B cell (primary cell): ENCODE measurements at regions not wholly inside any gene's neighbourhood (a gene's known extent, or its start where the extent isn't known, plus 50 kb on each side); places are given as distances from the start of the nearest gene placed in this dataset.

Source experiments
- ATAC-seq: fragments of 200-7000 bp; cut with Tn5 transposase; one replicate; pipeline ENCODE4 v1.10.0; 2021; ENCODE audit warnings: low read depth, mild to moderate bottlenecking, moderate number of reproducible peaks, moderate library complexity
- CTCF ChIA-PET: fragments of 350-600 bp; sonication (Branson Sonifier 250); formaldehyde crosslinking; loops from one replicate; lab custom pipeline; 2021; ENCODE audit warnings: antibody characterized with exemption, inconsistent platforms; lab: Charles Lee
- POLR2A ChIA-PET: fragments of 350-600 bp; sonication (Branson Sonifier 250); formaldehyde crosslinking; loops from one replicate; lab custom pipeline; 2021; ENCODE audit warnings: antibody characterized with exemption; lab: Charles Lee
- DNase-seq: peaks from one replicate; pipeline ENCODE4 v3.0.0; 2013
- H2AFZ ChIP-seq: 2 replicates; pipeline ENCODE4 v1.6.1; 2012; ENCODE audit warnings: mild to moderate bottlenecking, low read depth, low read length; ENCODE audit not compliant: insufficient read depth, poor library complexity, severe bottlenecking
- H3K27ac ChIP-seq, 2 donors: 1 replicate in 1 of 2; 2 replicates in 1 of 2; pipeline ENCODE4 v1.5.1; 2012 to 2013; ENCODE audit warnings: low read length in 2 of 2, mild to moderate bottlenecking in 2 of 2, moderate library complexity in 1 of 2
- H3K27me3 ChIP-seq, 4 experiments: fragments of 200-600 bp in 1 of 4; sonication (generic) in 1 of 4; replicated peaks in 1 of 4; 1 replicate in 2 of 4; 2 replicates in 2 of 4; pipeline versions ENCODE4 v1.6.1 to v1.7.0; 2013 to 2016; ENCODE audit warnings: low read length in 3 of 4, mild to moderate bottlenecking in 2 of 4, mixed read lengths in 1 of 4, moderate library complexity in 1 of 4; ENCODE audit not compliant: insufficient read depth in 4 of 4, control insufficient read depth in 3 of 4; ENCODE audit errors: control extremely low read depth in 1 of 4
- H3K36me3 ChIP-seq, 2 experiments: replicated peaks in 1 of 2; 1 replicate in 1 of 2; 2 replicates in 1 of 2; pipeline versions ENCODE4 v1.6.1 to v1.7.1; 2013; ENCODE audit warnings: low read length in 1 of 2; ENCODE audit not compliant: insufficient read depth in 2 of 2, control insufficient read depth in 1 of 2; ENCODE audit errors: control extremely low read depth in 1 of 2, extremely low read depth in 1 of 2
- H3K4me1 ChIP-seq, 2 donors: fragments of 200-600 bp in 1 of 2; sonication (generic) in 1 of 2; 1 replicate in 1 of 2; 2 replicates in 1 of 2; pipeline versions ENCODE4 v1.5.1 to v1.6.1; 2013 to 2017; ENCODE audit warnings: low read length in 2 of 2; ENCODE audit not compliant: control insufficient read depth in 2 of 2, insufficient read depth in 2 of 2
- H3K4me2 ChIP-seq: replicated peaks from 2 replicates; pipeline ENCODE3; 2012; ENCODE audit warnings: mild to moderate bottlenecking, low read depth, low read length; ENCODE audit not compliant: poor library complexity, severe bottlenecking
- H3K4me3 ChIP-seq, 5 experiments: fragments of 200-600 bp in 1 of 5; sonication (generic) in 1 of 5; 1 replicate in 3 of 5; 2 replicates in 2 of 5; pipeline versions ENCODE4 v1.5.1 to v1.7.0; 2011 to 2016; ENCODE audit warnings: low read length in 4 of 5, mild to moderate bottlenecking in 4 of 5, low read depth in 2 of 5, control low read depth in 1 of 5, moderate library complexity in 1 of 5; ENCODE audit not compliant: insufficient read depth in 1 of 5; ENCODE audit errors: control extremely low read depth in 1 of 5, extremely low read depth in 1 of 5
- H3K79me2 ChIP-seq: fragments of 200-600 bp; sonication (generic); one replicate; pipeline ENCODE4 v1.6.0; 2016; ENCODE audit warnings: low read length; ENCODE audit not compliant: control insufficient read depth, insufficient read depth
- H3K9ac ChIP-seq: fragments of 200-600 bp; sonication (generic); 2 replicates; pipeline ENCODE4 v1.6.1; 2017; ENCODE audit warnings: mild to moderate bottlenecking, low read length, moderate library complexity
- H3K9me3 ChIP-seq, 3 donors: one replicate each; pipeline versions ENCODE4 v1.6.1 to v1.7.1; 2013; ENCODE audit warnings: low read length in 2 of 3; ENCODE audit not compliant: control insufficient read depth in 2 of 3, insufficient read depth in 1 of 3; ENCODE audit errors: control extremely low read depth in 1 of 3
- H4K20me1 ChIP-seq: 2 replicates; pipeline ENCODE4 v1.6.0; 2012; ENCODE audit warnings: mild to moderate bottlenecking, low read length; ENCODE audit not compliant: insufficient read depth, control insufficient read depth, poor library complexity, severe bottlenecking
- H3K27ac Mint-ChIP-seq: one replicate; pipeline ENCODE4 v1.8.0; 2021; ENCODE audit warnings: mixed read lengths
- H3K27me3 Mint-ChIP-seq: one replicate; pipeline ENCODE4 v1.8.0; 2021; ENCODE audit warnings: mixed read lengths
- H3K4me1 Mint-ChIP-seq: one replicate; pipeline ENCODE4 v1.8.0; 2021; ENCODE audit warnings: mixed read lengths
- H3K4me3 Mint-ChIP-seq: one replicate; pipeline ENCODE4 v1.8.0; 2021; ENCODE audit warnings: mixed read lengths
- H3K9me3 Mint-ChIP-seq: one replicate; pipeline ENCODE4 v1.8.0; 2022; ENCODE audit warnings: mixed read lengths; ENCODE audit not compliant: insufficient read depth
- CTCF ChIP-seq: fragments of 200-600 bp; IDR thresholded peaks from one replicate; pipeline ENCODE4 v1.8.0; 2022; ENCODE audit warnings: antibody characterized with exemption, mild to moderate bottlenecking
- EZH2 ChIP-seq: IDR thresholded peaks from 2 replicates; pipeline ENCODE4 v1.6.1; 2012; ENCODE audit warnings: borderline replicate concordance, low read depth, mild to moderate bottlenecking, moderate library complexity, low read length; ENCODE audit not compliant: insufficient read depth, poor library complexity, severe bottlenecking
- WGBS: methylation state at CpG from one replicate; pipeline ENCODE4 v1.1.5; 2013; ENCODE audit warnings: missing lambda C conversion rate; ENCODE audit not compliant: insufficient coverage; 5-methylcytosine and 5-hydroxymethylcytosine counted together
- intact Hi-C: fragments of 100-400 bp; cut with micrococcal nuclease; formaldehyde crosslinking; loops from one replicate; pipeline ENCODE4 v1.10.0; 2022

- H3K9me3 ChIP-seq = no peaks in the 10 kb centered on the region
- Mint-ChIP-seq H3K4me3 (no peak overlapping the region), H3K27ac (no peak overlapping the region), H3K4me1 (no peaks in the 10 kb centered on the region), H3K9me3 (no peaks in the 10 kb centered on the region), H3K27me3 (no peaks in the 10 kb centered on the region)
- no peak overlapping the region for H3K4me3 ChIP-seq
- no peak overlapping the region for H3K9ac ChIP-seq
- ATAC-seq (no peak), DNase-seq (no peak)
- ChIA-PET CTCF (no interaction called here), POLR2A (no interaction called here)
- 93% methylated on average over 2 of the region's 3 CpGs for WGBS
- no peaks in the 10 kb centered on the region for H3K36me3 ChIP-seq
- intact Hi-C loops = no loop called here
- H2AFZ ChIP-seq = no peak overlapping the region
- H3K79me2 ChIP-seq = no peaks in the 10 kb centered on the region
- no peaks in the 10 kb centered on the region for H4K20me1 ChIP-seq
- H3K4me2 ChIP-seq = no peak overlapping the region
- no peak overlapping the region for H3K27ac ChIP-seq
- H3K27me3 ChIP-seq = no peaks in the 10 kb centered on the region
- TF ChIP-seq EZH2 (no peak), CTCF (no peak)
- no peaks in the 10 kb centered on the region for H3K4me1 ChIP-seq
Measured at GRCh38 chr9:84478996-84479395, 138.4 kb upstream of the SLC28A3 start.

GRCh38 chr9:84480071-84480470, 139.5 kb upstream of the SLC28A3 start:
- Histone ChIP-seq H3K9ac (no peak overlapping the region), H3K36me3 (no peaks in the 10 kb centered on the region), H3K79me2 (no peaks in the 10 kb centered on the region), H4K20me1 (no peaks in the 10 kb centered on the region), H3K4me3 (no peak overlapping the region), H2AFZ (no peak overlapping the region), H3K9me3 (no peaks in the 10 kb centered on the region), H3K4me1 (no peaks in the 10 kb centered on the region), H3K4me2 (no peak overlapping the region), H3K27me3 (no peaks in the 10 kb centered on the region), H3K27ac (no peak overlapping the region)
- CTCF ChIA-PET = no interaction called here
- no peaks in the 10 kb centered on the region for H3K27me3 Mint-ChIP-seq
- intact Hi-C loops = no loop called here
- no peak overlapping the region for H3K4me3 Mint-ChIP-seq
- no peaks in the 10 kb centered on the region for H3K4me1 Mint-ChIP-seq
- no peaks in the 10 kb centered on the region for H3K9me3 Mint-ChIP-seq
- WGBS = 92% methylated on average over 8 of the region's 9 CpGs
- no peak for ATAC-seq
- DNase-seq = no peak
- H3K27ac Mint-ChIP-seq = no peak overlapping the region
- POLR2A ChIA-PET = no interaction called here
- TF ChIP-seq EZH2 (no peak), CTCF (no peak)
